ENCODE measurements at regions not wholly inside any gene's neighbourhood (a gene's known extent, or its start where the extent isn't known, plus 50 kb on each side); places are given as distances from the start of the nearest gene placed in this dataset.

GRCh38 chr12:116382686-116383530, 105.4 kb upstream of the MED13L start:
- TF ChIP-seq, protein P1, sequence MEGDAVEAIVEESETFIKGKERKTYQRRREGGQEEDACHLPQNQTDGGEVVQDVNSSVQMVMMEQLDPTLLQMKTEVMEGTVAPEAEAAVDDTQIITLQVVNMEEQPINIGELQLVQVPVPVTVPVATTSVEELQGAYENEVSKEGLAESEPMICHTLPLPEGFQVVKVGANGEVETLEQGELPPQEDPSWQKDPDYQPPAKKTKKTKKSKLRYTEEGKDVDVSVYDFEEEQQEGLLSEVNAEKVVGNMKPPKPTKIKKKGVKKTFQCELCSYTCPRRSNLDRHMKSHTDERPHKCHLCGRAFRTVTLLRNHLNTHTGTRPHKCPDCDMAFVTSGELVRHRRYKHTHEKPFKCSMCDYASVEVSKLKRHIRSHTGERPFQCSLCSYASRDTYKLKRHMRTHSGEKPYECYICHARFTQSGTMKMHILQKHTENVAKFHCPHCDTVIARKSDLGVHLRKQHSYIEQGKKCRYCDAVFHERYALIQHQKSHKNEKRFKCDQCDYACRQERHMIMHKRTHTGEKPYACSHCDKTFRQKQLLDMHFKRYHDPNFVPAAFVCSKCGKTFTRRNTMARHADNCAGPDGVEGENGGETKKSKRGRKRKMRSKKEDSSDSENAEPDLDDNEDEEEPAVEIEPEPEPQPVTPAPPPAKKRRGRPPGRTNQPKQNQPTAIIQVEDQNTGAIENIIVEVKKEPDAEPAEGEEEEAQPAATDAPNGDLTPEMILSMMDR (conservative IDR thresholded peaks at IDR 0.05; ENCODE audit: low read depth, low read length): no peak
- no peak overlapping the region for H3K4me3 ChIP-seq (ENCODE audit: low read depth, low read length)
- DNase-seq (ENCODE audit: low read depth): peak; percentile 87

GRCh38 chr12:116384175-116384574, 106.7 kb upstream of the MED13L start:
- no peak for DNase-seq (ENCODE audit: low read depth)
- no peak overlapping the region for H3K4me3 ChIP-seq (ENCODE audit: low read depth, low read length)
- TF ChIP-seq, protein P1 (conservative IDR thresholded peaks at IDR 0.05; ENCODE audit: low read depth, low read length): no peak

DNA sequence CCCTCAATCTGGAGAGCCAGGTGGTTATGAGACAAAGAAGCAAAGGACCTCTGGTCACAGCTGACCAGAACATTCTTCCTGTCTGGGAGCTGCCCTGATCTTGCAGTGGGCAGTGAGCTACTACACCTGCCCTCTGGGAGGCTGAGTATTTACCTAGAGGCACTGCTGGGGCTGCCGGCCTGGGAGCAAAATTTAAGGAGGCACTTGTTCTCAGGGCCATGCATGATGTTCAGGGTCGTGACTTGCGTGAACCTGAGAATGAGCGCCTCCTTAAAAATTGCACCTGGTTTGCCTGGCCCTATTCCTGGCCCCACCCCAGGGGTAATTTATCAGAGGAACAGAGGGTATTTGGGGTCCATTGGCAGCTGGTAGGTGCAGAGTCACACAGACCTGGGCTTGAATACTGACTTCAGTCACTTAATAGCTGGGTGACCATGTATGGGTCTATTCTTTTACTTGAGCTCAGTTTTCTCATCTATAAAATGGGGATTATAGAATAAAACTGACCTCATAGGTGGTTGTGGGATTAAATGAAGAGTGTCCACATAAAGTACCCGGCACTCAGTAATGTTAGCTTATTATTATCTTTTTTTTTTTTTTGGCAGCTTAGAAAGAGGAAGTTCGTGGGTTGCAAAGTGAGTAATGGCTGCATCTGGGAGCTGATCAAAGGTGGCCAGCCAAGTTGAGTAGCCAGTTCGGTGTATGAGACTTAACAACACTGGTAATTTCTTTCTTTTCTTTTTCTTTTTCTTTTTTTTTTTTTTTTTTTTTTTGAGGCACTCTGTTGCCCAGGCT, 107.4 kb upstream of the MED13L start:
- TF ChIP-seq, protein P1 (conservative IDR thresholded peaks at IDR 0.05; ENCODE audit: low read depth, low read length): no peak
- no peak overlapping the region for H3K4me3 ChIP-seq (ENCODE audit: low read depth, low read length)
- peak; percentile 43 for DNase-seq (ENCODE audit: low read depth)

- TF ChIP-seq, protein P1 (conservative IDR thresholded peaks at IDR 0.05; ENCODE audit: low read depth, low read length): no peak
- peak; percentile 44 for DNase-seq (ENCODE audit: low read depth)
- H3K4me3 ChIP-seq (ENCODE audit: low read depth, low read length): no peak overlapping the region
These were observed 108.2 kb upstream of the MED13L start for GRCh38 chr12:116385486-116386217.

GRCh38 chr12:116389326-116389725, 111.8 kb upstream of the MED13L start:
- DNase-seq (ENCODE audit: low read depth): no peak
- TF ChIP-seq, protein P1 (conservative IDR thresholded peaks at IDR 0.05; ENCODE audit: low read depth, low read length): no peak
- H3K4me3 ChIP-seq (ENCODE audit: low read depth, low read length): no peak overlapping the region

DNA sequence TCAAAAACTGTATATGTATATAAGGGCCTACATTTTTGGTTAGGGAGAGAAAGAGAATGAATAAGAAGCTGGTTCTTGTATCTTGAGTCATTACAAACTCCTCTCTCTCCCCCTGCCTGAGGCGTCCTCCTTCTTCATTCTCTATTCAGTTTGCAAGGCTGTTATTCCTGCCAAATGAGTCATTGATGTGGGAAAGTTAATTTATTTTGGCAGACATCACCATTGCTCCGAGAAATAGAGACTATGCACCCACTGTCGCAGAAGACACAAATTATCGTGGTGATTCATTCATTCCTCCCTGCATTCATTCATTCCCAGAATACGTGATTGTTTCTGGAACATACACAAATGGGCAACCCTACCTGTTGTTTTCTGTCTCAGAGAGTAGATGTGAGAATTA, 112.5 kb upstream of the MED13L start:
- DNase-seq (ENCODE audit: low read depth): peak; percentile 95
- H3K4me3 ChIP-seq (ENCODE audit: low read depth, low read length): no peak overlapping the region
- TF ChIP-seq, protein P1 (conservative IDR thresholded peaks at IDR 0.05; ENCODE audit: low read depth, low read length): peak; percentile 28
